GM18868 (cell line): ENCODE measurements at regions not wholly inside any gene's neighbourhood (a gene's known extent, or its start where the extent isn't known, plus 50 kb on each side); places are given as distances from the start of the nearest gene placed in this dataset.

Experiments used
- ATAC-seq: cut with Tn5 transposase; IDR thresholded peaks from one replicate; pipeline ENCODE4 v1.9.1; 2021; ENCODE audit warnings: mild to moderate bottlenecking, moderate library complexity; ENCODE audit not compliant: unreplicated experiment

DNA sequence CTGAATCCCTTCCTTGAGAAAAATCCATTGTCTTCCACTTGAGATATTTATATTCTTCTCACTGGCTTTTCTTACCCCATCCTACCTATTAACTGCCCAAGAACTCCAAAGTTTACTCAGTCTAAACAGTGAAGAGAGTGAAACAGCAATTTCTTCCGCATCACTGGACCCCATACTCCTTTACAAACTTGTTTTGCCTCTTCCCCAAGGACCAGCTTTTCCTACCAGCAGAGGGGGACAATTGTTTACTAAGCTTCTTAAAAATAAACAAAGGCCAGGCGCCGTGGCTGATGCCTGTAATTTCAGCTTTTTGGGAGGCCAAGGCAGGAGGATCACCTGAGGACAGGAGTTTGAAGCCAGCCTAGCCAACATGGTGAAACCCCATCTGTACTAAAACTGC, 52.0 kb downstream of the LRATD1 start:
- no peak for ATAC-seq

DNA sequence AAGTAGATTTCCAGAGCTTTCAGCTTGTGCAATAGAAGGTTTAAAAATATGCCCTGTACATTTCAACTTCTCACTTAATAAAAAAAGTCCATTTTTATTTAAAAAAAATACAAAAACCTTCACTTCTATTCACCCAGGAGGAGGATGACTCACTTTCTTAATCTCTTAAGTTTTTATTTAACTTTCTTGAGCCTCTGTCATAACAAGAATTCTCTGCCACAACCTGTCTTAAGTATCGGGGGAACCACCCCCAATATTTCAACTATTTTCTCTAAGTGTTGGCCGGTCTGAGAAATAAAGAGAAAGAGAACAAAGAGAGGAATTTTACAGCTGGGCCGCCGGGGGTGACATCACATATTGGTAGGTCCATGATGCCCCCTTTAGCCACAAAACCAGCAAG, 58.4 kb downstream of the LRATD1 start:
- peak; percentile 69 for ATAC-seq

DNA sequence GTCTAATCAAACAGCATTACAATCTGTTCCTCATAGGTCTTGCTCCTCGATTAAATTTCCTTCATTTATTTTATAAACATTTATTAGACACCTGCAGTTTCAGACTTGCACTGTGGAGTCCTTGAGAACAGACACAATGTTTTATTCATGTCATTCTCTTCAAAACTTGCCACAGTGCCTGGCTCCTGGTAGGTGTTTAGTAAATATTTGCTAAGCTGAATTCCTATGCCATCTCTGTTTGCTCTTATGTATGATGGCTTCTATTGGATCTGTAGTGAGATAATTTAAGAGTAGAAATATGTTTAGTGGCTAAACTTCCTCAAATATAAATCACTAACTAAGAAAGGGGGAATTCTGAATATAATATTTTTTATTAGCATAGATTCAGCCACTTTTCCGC, 61.4 kb downstream of the LRATD1 start:
- no peak for ATAC-seq

DNA sequence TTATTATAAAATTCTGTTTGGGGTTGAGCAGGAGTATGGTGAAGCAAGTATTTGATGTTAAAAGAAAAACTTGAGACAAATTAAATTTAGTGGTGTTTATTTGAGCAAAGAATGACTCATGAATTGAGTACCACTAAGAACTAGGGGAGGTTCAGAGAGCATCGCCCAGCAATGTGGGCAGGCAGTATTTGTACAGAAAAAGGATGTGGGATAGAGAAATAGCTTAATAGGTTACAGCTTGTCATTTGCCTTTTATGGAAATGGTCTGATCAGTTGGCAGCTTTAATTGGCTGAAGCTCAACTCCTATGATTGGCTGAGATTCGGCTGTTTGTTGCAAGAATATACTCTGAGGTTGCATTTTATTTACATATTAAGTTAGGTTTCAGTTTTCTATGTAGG, 68.2 kb downstream of the LRATD1 start:
- peak; percentile 67 for ATAC-seq

DNA sequence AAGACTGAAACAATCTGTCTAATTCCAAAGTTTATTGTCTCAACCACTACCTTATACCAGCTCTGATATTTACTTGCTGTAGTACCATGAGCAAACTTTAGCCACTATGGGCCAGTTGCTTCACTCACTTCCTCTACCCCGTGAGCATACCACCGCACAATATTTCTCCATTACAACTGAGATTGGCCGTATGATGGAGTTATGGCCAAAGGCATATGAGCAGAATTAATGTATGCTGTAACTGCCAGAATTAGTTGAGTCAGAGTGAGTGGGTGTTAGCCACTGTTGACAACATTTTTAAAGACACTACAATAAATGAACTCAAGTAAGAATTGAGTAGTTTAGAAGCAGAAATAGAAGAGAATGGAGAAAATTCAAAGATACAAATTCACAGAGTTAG, 69.7 kb downstream of the LRATD1 start:
- ATAC-seq: no peak

DNA sequence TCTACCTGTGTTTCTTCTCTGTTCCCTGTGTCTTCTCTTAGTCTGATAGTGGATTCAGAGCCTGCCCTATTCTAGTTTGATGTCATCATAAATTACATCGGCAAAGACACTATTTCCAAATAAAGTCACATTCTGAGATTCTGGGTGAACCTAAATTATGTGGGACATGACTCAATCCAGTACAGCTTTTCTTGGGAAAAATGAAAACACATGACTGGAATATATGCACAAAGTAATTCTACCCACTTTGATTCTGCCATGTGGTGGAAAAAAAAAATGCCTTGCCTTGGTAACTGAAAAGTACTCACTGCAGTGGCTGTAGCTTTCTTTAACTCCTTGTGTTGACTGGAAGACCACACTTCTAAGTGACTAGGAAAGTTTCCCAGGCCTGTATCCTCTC, 73.7 kb downstream of the LRATD1 start:
- ATAC-seq: no peak

DNA sequence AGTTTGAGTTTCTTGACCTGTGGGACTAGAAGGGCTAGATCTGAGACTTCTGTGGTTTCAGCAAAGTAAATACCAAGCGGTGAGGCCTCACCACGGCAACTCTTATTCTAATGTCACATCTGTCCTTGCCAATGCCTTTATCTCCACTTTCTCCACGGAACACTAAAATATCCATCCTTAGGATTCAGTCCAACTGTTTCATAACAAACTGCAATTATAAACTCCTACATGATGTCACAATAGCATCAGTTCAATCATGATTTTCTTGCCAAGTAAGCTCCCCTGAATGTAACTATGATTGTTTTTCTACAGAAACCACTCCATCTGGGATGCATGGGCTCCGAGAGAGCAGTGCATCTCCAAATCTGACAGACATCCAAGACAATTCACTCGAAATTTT, 79.6 kb downstream of the LRATD1 start:
- no peak for ATAC-seq

DNA sequence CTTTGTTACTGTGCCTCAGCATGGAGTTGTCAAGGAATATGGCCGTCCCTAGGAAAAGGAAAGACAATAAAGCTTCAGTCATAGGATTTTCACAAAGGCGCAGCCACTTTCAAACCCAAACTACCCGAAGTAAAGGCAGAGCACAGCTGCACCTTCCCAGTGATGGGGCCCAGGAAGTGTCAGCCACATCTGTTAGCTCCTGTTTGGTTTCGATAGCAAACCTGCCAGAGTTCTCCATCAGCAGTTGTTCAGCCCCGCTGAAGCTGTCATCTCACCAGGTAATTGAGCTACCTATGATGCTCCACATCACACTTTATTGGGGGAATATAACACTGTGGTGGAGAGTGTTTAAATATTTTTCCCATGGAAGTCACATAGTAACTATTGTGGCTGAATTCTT, 80.7 kb downstream of the LRATD1 start:
- no peak for ATAC-seq

DNA sequence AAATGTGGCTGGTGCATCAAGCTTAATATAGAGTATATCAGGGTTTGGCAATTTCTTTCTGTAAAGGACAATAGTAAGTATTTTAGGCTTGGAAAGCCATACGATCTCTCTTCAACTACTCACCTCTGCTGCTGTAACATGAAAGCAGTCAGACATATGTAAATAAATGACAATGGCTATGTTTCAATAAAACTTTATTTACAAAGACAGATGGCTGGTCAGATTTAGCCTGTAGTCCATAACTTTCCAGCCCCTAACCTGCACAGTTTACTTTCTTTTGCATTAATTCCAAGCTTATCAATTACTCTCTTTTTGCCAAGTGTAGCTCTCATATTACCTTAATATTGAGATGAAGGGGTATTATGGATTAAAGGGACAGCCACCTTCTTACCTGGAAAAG, 83.1 kb downstream of the LRATD1 start:
- no peak for ATAC-seq

DNA sequence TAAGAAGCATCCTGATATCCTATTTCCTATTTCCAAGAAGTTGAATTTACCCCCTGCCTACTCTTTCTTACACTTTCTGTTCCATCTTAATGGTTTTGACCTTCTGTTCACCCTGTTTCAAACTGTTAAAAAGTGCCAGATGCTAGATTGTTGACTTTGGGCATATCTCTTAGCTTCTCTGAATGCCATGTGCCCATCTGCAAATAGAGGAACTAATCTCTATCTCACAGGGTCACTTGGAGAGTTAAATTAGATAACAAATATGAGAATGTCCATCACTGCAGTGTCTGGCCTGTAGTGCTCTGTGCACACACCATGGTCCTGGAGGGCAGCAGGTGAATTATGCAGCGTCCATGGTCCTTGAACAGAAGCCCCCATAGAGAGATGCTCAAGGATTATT, 83.8 kb downstream of the LRATD1 start:
- no peak for ATAC-seq

DNA sequence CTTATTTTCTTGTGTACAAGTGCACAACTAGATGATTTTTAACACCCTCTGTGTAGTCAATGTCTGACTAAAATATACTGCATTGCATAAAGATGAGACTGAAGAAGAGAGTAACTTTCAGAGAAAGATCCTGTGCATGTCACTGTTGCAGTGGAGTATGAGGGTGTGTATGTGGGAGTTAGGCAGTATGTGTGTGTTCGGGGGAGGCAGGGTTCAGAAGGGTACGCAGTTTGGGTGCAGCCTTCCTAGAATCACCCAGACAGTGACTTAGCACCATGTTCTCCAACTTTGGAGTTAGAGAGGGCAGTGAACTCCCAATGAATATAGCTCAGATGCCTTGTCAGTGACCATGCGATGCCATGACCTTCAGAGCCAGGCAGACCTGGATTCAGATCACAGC, 84.6 kb downstream of the LRATD1 start:
- ATAC-seq: no peak

DNA sequence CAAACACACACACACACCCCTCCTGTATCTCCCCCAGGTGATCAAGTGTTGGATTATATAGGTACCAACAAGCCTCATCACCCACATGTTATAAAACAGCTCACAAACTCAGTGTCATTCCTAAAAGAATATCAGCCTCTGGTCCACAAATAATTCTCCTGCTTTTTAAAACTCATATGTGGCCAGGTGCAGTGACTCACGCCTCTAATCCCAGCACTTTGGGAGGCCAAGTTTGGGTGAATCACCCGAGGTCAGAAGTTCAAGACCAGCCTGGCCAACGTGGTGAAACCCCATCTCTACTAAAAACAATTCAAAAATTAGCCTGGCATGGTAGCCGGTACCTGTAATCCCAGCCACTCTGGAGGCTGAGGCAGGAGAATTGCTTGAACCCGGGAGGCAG, 87.8 kb downstream of the LRATD1 start:
- no peak for ATAC-seq

DNA sequence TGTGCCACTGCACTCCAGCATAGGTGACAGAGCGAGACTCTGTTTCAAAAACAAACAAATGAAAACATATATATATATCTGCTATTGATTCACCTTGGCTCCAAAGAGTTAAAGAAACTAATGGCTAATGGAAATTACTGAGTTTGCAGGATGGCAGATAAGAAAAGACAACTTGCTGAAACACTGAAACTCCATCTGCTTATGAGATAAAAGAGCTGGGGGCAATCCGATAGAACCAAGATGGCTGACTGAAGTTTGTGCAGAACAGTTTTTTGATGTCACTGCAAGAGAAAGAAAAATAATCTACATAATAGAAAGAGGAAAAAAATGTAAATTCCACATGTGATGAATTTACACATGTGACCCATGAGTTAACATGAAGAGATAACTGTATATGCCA, 88.2 kb downstream of the LRATD1 start:
- ATAC-seq: no peak

DNA sequence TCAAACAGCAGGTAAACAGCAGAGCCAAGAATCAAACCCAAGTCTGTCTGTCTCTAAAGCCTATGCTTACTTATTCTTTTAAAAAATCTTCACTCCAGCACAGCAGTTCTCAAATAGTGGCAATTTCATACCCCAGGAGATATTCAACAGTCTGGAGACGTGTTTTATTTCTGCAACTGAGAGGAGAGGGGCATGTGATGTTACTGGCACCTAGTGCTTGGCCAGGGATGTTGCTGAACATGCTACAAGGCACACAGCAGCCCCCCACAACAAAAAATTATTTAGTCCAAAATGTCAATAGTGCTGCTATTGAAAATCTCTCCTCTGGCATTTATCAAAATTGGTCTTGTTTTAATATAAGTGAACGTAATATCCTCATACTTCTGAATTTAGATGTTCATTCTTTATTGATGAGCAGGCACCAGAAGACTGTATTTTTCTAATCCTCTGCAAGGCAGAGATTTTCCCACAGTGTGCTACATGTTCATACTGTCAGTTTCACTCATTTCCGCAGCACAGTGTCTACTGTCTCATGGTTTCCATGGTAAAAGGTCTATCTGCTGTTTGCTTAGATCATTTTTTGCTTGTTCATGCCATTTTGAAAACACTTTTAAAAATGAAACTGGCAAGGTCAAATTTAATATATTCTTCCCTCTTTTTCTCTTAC, 90.5 kb downstream of the LRATD1 start:
- no peak for ATAC-seq

DNA sequence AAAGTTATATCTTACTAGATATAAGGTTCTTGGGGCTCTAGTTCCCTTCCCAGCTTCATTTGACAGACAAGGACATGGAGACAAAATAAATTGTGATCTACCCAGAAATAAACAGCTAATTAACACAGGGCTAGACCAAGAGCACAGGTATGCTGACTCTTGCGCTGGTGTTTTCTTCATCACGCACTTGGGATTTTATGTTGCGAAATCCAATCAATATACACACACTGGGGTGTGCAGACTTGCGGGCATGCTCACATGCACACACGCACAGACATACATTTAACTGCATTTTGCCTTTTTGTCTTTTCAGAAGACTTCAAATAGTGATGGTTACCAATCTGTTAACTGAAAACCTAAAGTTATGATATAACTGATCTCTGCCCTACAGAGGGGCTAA, 91.2 kb downstream of the LRATD1 start:
- no peak for ATAC-seq

DNA sequence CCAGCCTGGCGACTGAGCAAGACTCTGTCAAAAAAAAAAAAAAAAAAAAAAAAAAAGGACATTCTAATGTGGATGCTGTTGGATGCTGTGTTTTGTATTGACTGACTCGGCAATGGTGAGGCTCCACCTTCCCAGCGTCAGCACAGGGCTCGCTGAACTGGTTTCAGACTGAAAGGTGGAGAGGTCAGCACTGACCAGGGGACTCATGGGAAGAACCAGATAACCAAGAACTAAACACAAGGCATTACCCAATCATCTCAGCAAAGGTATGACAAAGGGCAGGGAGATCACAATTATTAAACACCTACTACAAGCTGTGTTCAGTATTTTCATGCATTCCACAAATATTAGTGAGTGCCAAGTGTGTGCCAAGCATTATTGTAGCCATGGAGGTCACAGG, 103.2 kb downstream of the LRATD1 start:
- no peak for ATAC-seq

DNA sequence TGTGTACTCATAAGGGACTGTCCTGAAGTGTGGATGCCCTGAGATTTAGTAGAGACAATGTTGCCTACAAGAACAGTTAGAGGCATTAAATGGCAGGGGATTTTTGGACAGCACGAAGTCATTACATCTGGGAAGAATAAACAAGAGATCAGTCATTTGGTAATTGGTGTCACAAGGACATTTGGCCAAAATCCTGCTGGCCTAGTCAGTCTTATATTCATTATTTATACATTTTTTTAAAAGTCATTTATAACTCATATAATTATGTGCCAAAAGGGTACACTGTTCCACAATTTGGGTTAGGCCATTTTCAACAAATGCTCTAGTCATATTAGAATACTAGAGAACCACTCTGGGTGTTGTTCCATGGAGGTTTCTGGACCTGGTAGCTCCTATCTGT, 104.7 kb downstream of the LRATD1 start:
- ATAC-seq: no peak

DNA sequence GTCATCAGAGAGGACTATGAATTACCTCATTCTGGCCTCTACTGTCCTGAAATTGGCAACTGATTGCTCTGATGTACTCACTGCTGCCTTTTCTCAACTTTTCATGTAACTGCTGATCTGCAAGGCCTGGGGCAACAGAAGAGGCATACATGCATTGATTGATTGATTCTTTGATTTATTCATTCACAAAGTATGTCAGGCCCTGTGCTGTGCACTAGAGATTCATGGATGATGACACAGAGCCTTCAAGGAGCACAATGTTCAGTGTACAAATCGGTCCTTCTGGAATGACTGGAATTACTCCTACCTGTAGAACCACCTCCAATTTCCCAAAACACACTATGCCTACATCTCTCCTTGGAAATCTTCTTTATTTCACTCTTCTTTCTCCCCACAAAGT, 111.3 kb downstream of the LRATD1 start:
- ATAC-seq: no peak

DNA sequence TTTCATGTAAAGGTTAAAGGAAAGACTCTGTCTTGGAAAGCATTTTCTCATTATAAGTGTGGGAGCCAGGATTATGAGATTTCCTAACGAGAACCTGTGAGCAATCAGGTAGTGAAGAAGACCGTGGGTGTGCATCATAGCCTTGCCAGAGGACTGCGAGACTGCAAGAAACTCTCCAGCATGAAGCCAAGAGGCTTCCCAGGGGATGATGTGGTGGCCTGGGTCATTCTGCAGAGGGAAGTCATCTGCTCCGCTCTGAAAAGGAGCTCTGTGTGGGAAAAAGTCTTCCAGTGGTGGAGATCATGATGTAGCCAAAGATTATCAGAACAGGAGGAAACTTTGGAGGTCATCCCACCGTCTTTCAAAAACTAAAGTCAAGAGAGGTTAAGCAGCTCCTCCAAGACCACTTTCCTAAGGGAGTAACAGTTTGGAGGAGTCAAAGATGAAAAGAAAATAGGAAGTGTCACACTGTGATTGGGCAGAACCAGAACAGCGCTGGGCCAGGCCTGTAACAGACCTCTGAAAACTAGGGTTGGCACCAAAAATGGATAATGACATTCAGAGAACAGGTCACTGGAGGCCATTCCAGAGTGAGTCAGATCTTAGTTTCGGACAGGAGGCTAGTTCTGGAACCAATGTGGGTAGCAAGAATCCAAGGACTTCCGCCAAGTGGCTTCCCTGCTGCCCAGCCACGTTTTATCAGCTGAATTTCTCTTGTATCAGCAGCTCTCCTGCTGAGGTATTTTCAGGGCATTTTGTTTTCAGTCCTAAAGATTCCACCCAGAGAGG, 113.0 kb downstream of the LRATD1 start:
- no peak for ATAC-seq

DNA sequence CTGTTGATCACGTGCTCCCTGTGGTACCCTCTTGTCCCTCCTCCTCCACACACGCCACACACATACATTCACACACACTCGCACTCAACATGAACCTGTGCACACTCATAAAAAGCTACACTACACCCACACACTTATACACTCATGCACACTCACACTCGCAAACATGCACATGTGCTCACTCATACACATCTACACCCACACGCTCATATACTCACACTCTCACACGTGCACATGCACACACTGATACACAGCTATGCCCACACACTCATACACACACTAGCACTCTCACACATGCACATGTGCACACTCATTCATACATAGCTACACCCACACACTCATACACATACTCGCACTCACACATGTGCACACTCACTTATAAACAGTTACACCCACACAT, 113.6 kb downstream of the LRATD1 start:
- ATAC-seq: no peak

DNA sequence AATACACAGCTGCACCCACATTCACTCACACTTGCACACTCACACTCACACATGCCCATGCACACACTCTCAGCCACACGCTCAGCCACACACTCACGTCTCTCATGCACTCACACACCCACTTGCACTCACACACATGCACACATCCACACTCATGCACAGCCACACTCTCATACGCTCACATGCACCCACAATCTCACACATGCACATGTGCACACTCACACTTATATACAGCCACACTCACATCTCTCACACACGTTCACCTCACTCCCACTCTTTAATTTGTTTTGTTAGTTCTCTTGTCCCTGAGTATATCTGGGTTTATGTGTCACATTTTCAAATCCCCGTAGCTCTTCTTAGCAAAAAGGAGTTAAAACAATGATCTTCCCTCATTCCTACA, 114.9 kb downstream of the LRATD1 start:
- no peak for ATAC-seq

DNA sequence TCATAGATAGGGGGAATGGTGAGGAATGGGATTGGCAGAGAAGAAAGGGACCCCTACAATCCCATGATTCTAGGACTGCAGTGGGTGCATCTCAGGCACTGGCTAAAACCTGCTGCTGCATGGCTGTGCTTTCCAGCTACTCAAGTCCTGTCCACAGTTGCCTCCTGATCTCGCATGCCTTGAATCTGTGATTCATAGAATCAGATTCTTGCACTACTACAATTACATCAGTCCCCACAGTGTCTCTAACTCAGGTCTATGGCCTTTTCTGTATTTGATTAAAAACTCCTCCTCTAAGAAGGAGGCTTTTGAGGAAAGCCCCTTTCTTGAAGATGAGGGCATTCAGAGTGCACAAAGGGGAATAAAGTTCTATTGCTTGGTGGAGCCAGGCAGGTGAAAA, 117.4 kb downstream of the LRATD1 start:
- ATAC-seq: no peak

DNA sequence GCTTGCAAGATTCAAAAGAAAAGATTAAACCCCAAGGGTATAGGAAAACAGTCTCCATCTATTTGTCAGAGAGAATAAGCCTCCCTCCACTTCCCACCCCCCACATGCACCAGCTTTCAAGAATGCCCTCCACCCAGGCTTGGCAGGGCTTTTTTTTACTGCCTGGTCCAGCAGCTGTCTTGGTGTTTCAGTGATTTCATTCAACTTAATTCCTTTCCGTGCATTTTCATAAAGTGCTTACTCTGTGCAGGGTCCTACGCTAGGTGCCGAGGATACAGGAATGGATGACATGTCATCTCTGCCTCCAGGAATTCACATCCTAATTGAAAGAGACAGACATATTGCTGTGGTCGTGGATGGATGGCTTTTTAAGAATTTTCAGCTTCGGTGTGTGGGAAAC, 117.9 kb downstream of the LRATD1 start:
- ATAC-seq: no peak
